Frontal cortex (tissue), 3 donors: ENCODE measurements at regions not wholly inside any gene's neighbourhood (a gene's known extent, or its start where the extent isn't known, plus 50 kb on each side); places are given as distances from the start of the nearest gene placed in this dataset.
"Not testable (repeated sequence)": the region's sequence is repeated elsewhere in the genome, so short reads cannot be mapped to it uniquely, and the experiment has no call there.

Source experiments
- DNase-seq, 2 donors: peaks; one replicate each; pipeline ENCODE4 v3.0.0; 2012; ENCODE audit warnings: low spot score in 2 of 2
- FAIRE-seq: peaks from 2 replicates; lab custom pipeline; 2012; peaks lifted over from hg19 to GRCh38; lab: Jason Lieb, UNC
- donor health status: control.
- donor health status: control.
- donor health status: control.

- FAIRE-seq (no peak), DNase-seq (no peak)
Measured at GRCh38 chr15:38002883-38003477, 68.5 kb downstream of the TMCO5A start.

- FAIRE-seq (no peak), DNase-seq (no peak)
Measured at GRCh38 chr15:38004218-38004861, 69.9 kb downstream of the TMCO5A start.

- no peak for DNase-seq
Measured at GRCh38 chr15:38005953-38006808, 71.7 kb downstream of the TMCO5A start.

GRCh38 chr15:38010395-38010794 lies 76.0 kb downstream of the TMCO5A start:
- DNase-seq = no peak
- FAIRE-seq = no peak

More at GRCh38 chr15:38005953-38006808, 71.7 kb downstream of the TMCO5A start:
- FAIRE-seq = no peak

- no peak for DNase-seq
Measured at GRCh38 chr15:38012894-38013293, 78.5 kb downstream of the TMCO5A start.

GRCh38 chr15:38017721-38018120 lies 83.3 kb downstream of the TMCO5A start:
- no peak for FAIRE-seq

More at GRCh38 chr15:38012894-38013293, 78.5 kb downstream of the TMCO5A start:
- no peak for FAIRE-seq

GRCh38 chr15:38019066-38019465 lies 84.6 kb downstream of the TMCO5A start:
- DNase-seq (no peak), FAIRE-seq (no peak)

More at GRCh38 chr15:38017721-38018120, 83.3 kb downstream of the TMCO5A start:
- no peak for DNase-seq

GRCh38 chr15:38021259-38021658 lies 86.8 kb downstream of the TMCO5A start:
- FAIRE-seq = no peak
- DNase-seq = no peak

GRCh38 chr15:38024293-38025091 lies 90.1 kb downstream of the TMCO5A start:
- DNase-seq (no peak), FAIRE-seq (no peak)

- not testable (repeated sequence) for DNase-seq, FAIRE-seq
Measured at GRCh38 chr15:38025656-38026055, 91.2 kb downstream of the TMCO5A start.

GRCh38 chr15:38028869-38029268 lies 94.4 kb downstream of the TMCO5A start:
- no peak for FAIRE-seq
- no peak for DNase-seq

- FAIRE-seq (no peak), DNase-seq (no peak)
Measured at GRCh38 chr15:38029736-38030135, 95.3 kb downstream of the TMCO5A start.

GRCh38 chr15:38030609-38031008 lies 96.2 kb downstream of the TMCO5A start:
- FAIRE-seq (no peak), DNase-seq (no peak)

- FAIRE-seq (no peak), DNase-seq (no peak)
Measured at GRCh38 chr15:38035701-38036100, 101.3 kb downstream of the TMCO5A start.

GRCh38 chr15:38036790-38037338 lies 102.4 kb downstream of the TMCO5A start:
- FAIRE-seq (no peak), DNase-seq (no peak)

GRCh38 chr15:38038659-38039442 lies 104.4 kb downstream of the TMCO5A start:
- FAIRE-seq = no peak

GRCh38 chr15:38040615-38041014 lies 106.2 kb downstream of the TMCO5A start:
- no peak for DNase-seq
- no peak for FAIRE-seq

More at GRCh38 chr15:38038659-38039442, 104.4 kb downstream of the TMCO5A start:
- DNase-seq = no peak

- no peak for DNase-seq
- FAIRE-seq = no peak
Measured at GRCh38 chr15:38041576-38041975, 107.1 kb downstream of the TMCO5A start.

GRCh38 chr15:38042211-38042610 lies 107.8 kb downstream of the TMCO5A start:
- DNase-seq = no peak
- no peak for FAIRE-seq
